AG09309 (cell line): ENCODE measurements at regions not wholly inside any gene's neighbourhood (a gene's known extent, or its start where the extent isn't known, plus 50 kb on each side); places are given as distances from the start of the nearest gene placed in this dataset.
A peak's percentile ranks its signal among the peaks of the same experiment; 100 is the strongest.

Experiments
- DNase-seq: peaks from one replicate; pipeline ENCODE4 v3.0.0-alpha.2; 2010; ENCODE audit warnings: low read depth
- H3K4me3 ChIP-seq: 2 replicates; pipeline ENCODE4 v1.5.1; 2011; ENCODE audit warnings: mild to moderate bottlenecking, low read depth, low read length, moderate library complexity; ENCODE audit not compliant: control insufficient read depth
- CTCF ChIP-seq: IDR thresholded peaks from 2 replicates; pipeline ENCODE4 v1.5.1; 2011; ENCODE audit warnings: mild to moderate bottlenecking, low read depth, low read length, inconsistent platforms; ENCODE audit not compliant: insufficient read depth, control insufficient read depth; ENCODE audit errors: missing control alignments

DNA sequence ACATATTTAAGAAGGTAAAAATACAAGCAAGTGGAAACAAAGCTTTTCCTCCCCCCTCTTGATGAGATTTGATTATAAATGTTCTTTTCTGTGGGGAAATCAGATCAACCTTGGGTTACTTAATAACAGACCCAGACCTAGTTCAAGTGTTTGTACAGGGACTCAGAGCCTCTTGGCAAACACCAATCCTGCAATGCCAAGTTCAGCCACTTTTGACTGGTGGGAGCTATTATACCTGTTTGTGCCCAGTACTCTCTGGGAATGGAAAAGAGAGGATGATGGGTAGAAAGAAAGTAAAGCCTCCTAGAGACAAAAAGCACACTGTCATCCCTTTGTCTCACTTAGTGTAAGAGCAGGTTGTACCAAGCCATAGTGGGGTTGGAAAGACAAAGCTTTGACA lies 63.8 kb upstream of the EPHA4 start:
- DNase-seq, result no peak
- no peak for TF ChIP-seq CTCF
- no peak overlapping the region for H3K4me3 ChIP-seq

DNA sequence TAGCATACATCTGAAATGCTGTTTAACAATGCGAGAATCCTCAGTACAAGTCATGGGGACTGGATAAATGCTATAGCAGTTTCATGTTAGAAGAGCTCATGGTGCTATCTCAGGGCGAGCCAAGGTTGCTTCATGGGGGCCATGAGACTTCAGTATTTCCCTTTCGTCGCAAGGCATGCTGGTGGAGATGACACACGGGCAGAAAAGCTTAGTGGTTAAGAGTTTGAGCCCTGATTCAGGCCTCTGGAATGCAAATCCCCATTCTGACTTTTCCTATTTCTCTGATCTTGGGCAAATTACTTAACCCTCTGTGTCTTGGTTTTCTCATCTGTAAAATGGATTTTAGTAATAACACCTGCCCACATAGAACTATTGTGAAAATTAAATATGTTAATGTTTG lies 57.4 kb upstream of the EPHA4 start:
- no peak overlapping the region for H3K4me3 ChIP-seq
- peak; percentile 46 for DNase-seq
- TF ChIP-seq CTCF, result no peak

DNA sequence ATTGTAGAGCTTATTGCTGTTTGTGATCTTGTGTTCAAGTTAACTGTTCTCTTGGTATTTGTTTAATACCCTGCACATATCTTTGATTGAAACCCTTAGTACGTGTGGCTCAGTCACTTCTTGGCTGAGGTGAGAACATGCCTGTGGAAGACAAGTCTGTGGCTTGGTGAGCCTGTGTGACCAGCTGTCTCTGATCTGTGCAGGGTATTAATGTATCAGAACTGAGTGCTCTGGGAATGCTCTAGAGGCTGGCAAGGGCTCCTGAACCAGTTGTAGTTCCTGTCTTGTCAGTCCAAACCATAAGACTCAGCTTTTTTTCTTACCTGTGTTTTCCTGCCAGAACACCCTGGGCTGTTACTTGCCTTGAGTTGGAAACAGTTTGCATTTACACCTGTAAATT lies 52.4 kb upstream of the EPHA4 start:
- no peak for DNase-seq
- no peak for TF ChIP-seq CTCF
- H3K4me3 ChIP-seq, result no peak overlapping the region
